A549 (cell line): ENCODE measurements at regions not wholly inside any gene's neighbourhood (a gene's known extent, or its start where the extent isn't known, plus 50 kb on each side); places are given as distances from the start of the nearest gene placed in this dataset.

Source experiments
- ATAC-seq, 2 experiments: fragments of 200-7000 bp in 1 of 2; fragments of >200 bp in 1 of 2; cut with Nextera tagmentation in 1 of 2; cut with Tn5 transposase in 1 of 2; 3 replicates each; pipeline versions ENCODE4 v1.8.0 to v1.9.1; 2018 to 2020; ENCODE audit warnings: mild to moderate bottlenecking in 1 of 2, moderate library complexity in 1 of 2
- CTCF ChIA-PET: fragments of 300-600 bp; sonication (Branson Sonifier 250); formaldehyde crosslinking; extraction: SDS; loops from one replicate; lab custom pipeline; 2021; ENCODE audit warnings: antibody characterized with exemption, inconsistent platforms; lab: Yijun Ruan, JAX
- POLR2A ChIA-PET: fragments of 350-600 bp; formaldehyde crosslinking; extraction: SDS; loops from one replicate; lab custom pipeline; 2021; ENCODE audit warnings: antibody characterized with exemption, inconsistent platforms; lab: Yijun Ruan, JAX
- DNase-seq, 2 experiments: peaks; one replicate each; pipeline versions ENCODE4 v3.0.0 to v3.0.0-alpha.2; 2011 to 2016; ENCODE audit warnings: low read depth in 1 of 2, low spot score in 1 of 2
- FAIRE-seq: peaks from 2 replicates; lab custom pipeline; 2011; peaks lifted over from hg19 to GRCh38; lab: Jason Lieb, UNC
- H3K27ac ChIP-seq, 2 experiments: fragments of >200 bp; sonication (Bioruptor Twin); formaldehyde crosslinking; 3 replicates each; pipeline ENCODE4 v1.5.1; 2016 to 2017
- H3K4me1 ChIP-seq: fragments of >200 bp; sonication (Bioruptor Twin); formaldehyde crosslinking; 3 replicates; pipeline ENCODE4 v1.6.1; 2016
- H3K4me2 ChIP-seq: fragments of >200 bp; sonication (Bioruptor Twin); formaldehyde crosslinking; 3 replicates; pipeline ENCODE4 v1.6.1; 2016
- H3K4me3 ChIP-seq: fragments of >200 bp; sonication (Bioruptor Twin); formaldehyde crosslinking; 3 replicates; pipeline ENCODE4 v1.5.1; 2016
- H3K9me3 ChIP-seq: fragments of >200 bp; sonication (Bioruptor Twin); formaldehyde crosslinking; 3 replicates; pipeline ENCODE4 v1.6.1; 2016
- ATOH8 ChIP-seq: fragments of 250-450 bp; sonication (Bioruptor Pico); IDR thresholded peaks from 2 replicates; pipeline ENCODE4 v1.5.0; 2020; ENCODE audit warnings: low read depth, mild to moderate bottlenecking, moderate library complexity
- BCL3 ChIP-seq: fragments of >200 bp; sonication (Bioruptor Twin); formaldehyde crosslinking; IDR thresholded peaks from 3 replicates; pipeline ENCODE4 v1.6.1; 2016
- CHD2 ChIP-seq: fragments of 150-350 bp; IDR thresholded peaks from 2 replicates; pipeline ENCODE4 v1.6.1; 2014; ENCODE audit warnings: low read length; ENCODE audit not compliant: partially characterized antibody
- CHD4 ChIP-seq: fragments of 200-600 bp; sonication (generic); IDR thresholded peaks from 2 replicates; pipeline ENCODE4 v1.6.1; 2016; ENCODE audit warnings: antibody characterized with exemption, mild to moderate bottlenecking, borderline replicate concordance
- E2F6 ChIP-seq: IDR thresholded peaks from 2 replicates; pipeline ENCODE4 v1.6.1; 2012; ENCODE audit warnings: low read depth, borderline replicate concordance
- EHF ChIP-seq: fragments of 250-450 bp; sonication (Bioruptor Pico); IDR thresholded peaks from 2 replicates; pipeline ENCODE4 v1.5.0; 2020; ENCODE audit warnings: mild to moderate bottlenecking
- EHMT2 ChIP-seq: fragments of 200-600 bp; sonication (generic); IDR thresholded peaks from 2 replicates; pipeline ENCODE4 v1.6.1; 2016; ENCODE audit warnings: antibody characterized with exemption, low read depth, mild to moderate bottlenecking, moderate library complexity
- ELK1 ChIP-seq: fragments of 150-350 bp; IDR thresholded peaks from 2 replicates; pipeline ENCODE4 v1.6.1; 2014; ENCODE audit warnings: low read depth, mild to moderate bottlenecking, low read length
- ESRRA ChIP-seq: fragments of 150-350 bp; IDR thresholded peaks from 2 replicates; pipeline ENCODE4 v1.6.1; 2014; ENCODE audit warnings: mild to moderate bottlenecking, low read length, borderline replicate concordance
- FOSL2 ChIP-seq, 2 experiments: fragments of 450-650 bp in 1 of 2; fragments of >200 bp in 1 of 2; sonication (Bioruptor Twin) in 1 of 2; formaldehyde crosslinking; IDR thresholded peaks; 2 replicates each; pipeline versions ENCODE4 v1.5.0 to v1.6.1; 2016 to 2020; ENCODE audit warnings: mild to moderate bottlenecking in 1 of 2, moderate library complexity in 1 of 2
- GATA3 ChIP-seq: IDR thresholded peaks from 2 replicates; pipeline ENCODE4 v1.6.1; 2012; ENCODE audit warnings: borderline replicate concordance
- HOXA7 ChIP-seq: fragments of 250-450 bp; sonication (Bioruptor Pico); IDR thresholded peaks from 2 replicates; pipeline ENCODE4 v1.5.0; 2020; ENCODE audit warnings: mild to moderate bottlenecking, moderate library complexity
- JUNB ChIP-seq: fragments of >200 bp; sonication (Bioruptor Twin); formaldehyde crosslinking; IDR thresholded peaks from 2 replicates; pipeline ENCODE4 v1.6.1; 2016
- KDM1A ChIP-seq: fragments of 200-600 bp; sonication (generic); IDR thresholded peaks from 2 replicates; pipeline ENCODE4 v1.6.1; 2016; ENCODE audit warnings: low read depth, mild to moderate bottlenecking
- KDM5A ChIP-seq: fragments of 200-600 bp; sonication (generic); IDR thresholded peaks from 2 replicates; pipeline ENCODE4 v1.6.1; 2016; ENCODE audit warnings: antibody characterized with exemption, mild to moderate bottlenecking
- MAX ChIP-seq: IDR thresholded peaks from 2 replicates; pipeline ENCODE4 v1.6.1; 2012
- MAZ ChIP-seq: fragments of 150-350 bp; IDR thresholded peaks from 2 replicates; pipeline ENCODE4 v1.6.1; 2014; ENCODE audit warnings: antibody characterized with exemption, low read depth, low read length, borderline replicate concordance
- MYC ChIP-seq: IDR thresholded peaks from 2 replicates; pipeline ENCODE4 v1.6.1; 2012; ENCODE audit warnings: mild to moderate bottlenecking, inconsistent platforms, low read length, improper control_type of control experiment, borderline replicate concordance
- NPAS2 ChIP-seq: fragments of 250-450 bp; sonication (Bioruptor Pico); IDR thresholded peaks from 2 replicates; pipeline ENCODE4 v1.8.0; 2022; ENCODE audit warnings: mild to moderate bottlenecking, moderate library complexity, borderline replicate concordance
- POLR2AphosphoS2 ChIP-seq: conservative IDR thresholded peaks from 2 replicates; pipeline ENCODE4 v1.6.1; 2012; ENCODE audit warnings: low read length, improper control_type of control experiment, inconsistent platforms
- SMC3 ChIP-seq: fragments of >200 bp; sonication (Bioruptor Twin); formaldehyde crosslinking; IDR thresholded peaks from 3 replicates; pipeline ENCODE4 v1.6.1; 2018; ENCODE audit warnings: inconsistent platforms
- TP53 ChIP-seq: fragments of 250-450 bp; sonication (Bioruptor Pico); IDR thresholded peaks from 2 replicates; pipeline ENCODE4 v1.5.0; 2021; ENCODE audit warnings: mild to moderate bottlenecking, moderate library complexity
- USF2 ChIP-seq: fragments of 450-650 bp; IDR thresholded peaks from 2 replicates; pipeline ENCODE4 v1.6.1; 2014; ENCODE audit warnings: antibody characterized with exemption
- ZC3H11A ChIP-seq: fragments of 450-650 bp; IDR thresholded peaks from 2 replicates; pipeline ENCODE4 v1.6.1; 2014; ENCODE audit warnings: antibody characterized with exemption, mild to moderate bottlenecking
- ZFP36 ChIP-seq: fragments of 450-650 bp; IDR thresholded peaks from 2 replicates; pipeline ENCODE4 v1.6.1; 2014; ENCODE audit warnings: borderline replicate concordance; ENCODE audit not compliant: partially characterized antibody
- ZNF302 ChIP-seq: fragments of 250-450 bp; sonication (Bioruptor Pico); IDR thresholded peaks from 2 replicates; pipeline ENCODE4 v1.9.0; 2021; ENCODE audit warnings: inconsistent platforms, mild to moderate bottlenecking, moderate library complexity
- ZSCAN20 ChIP-seq: fragments of 250-450 bp; sonication (Bioruptor Pico); IDR thresholded peaks from 2 replicates; pipeline ENCODE4 v1.8.0; 2022; ENCODE audit warnings: mild to moderate bottlenecking, moderate library complexity
- WGBS: methylation state at CpG from one replicate; pipeline ENCODE4 v1.1.6; 2017; ENCODE audit errors: missing lambda C conversion rate; 5-methylcytosine and 5-hydroxymethylcytosine counted together

GRCh38 chr17:5678171-5678570 lies 93.9 kb upstream of the NLRP1 start:
- Histone ChIP-seq H3K9me3 (0 out of 3 replicates have a peak, but pooled peaks cover 3% of the 10 kb centered on the region), H3K4me2 (no peak overlapping the region), H3K4me3 (no peak overlapping the region), H3K27ac (no peak overlapping the region), H3K4me1 (no peaks in the 10 kb centered on the region)
- WGBS, result under 1% methylated on average over 4 of the region's 4 CpGs
- TF ChIP-seq POLR2AphosphoS2, result no peak
- TF ChIP-seq SMC3, result no peak
- no peak for TF ChIP-seq USF2
- TF ChIP-seq EHMT2, result no peak
- TF ChIP-seq KDM5A, result no peak
- TF ChIP-seq JUNB, result no peak
- no peak for TF ChIP-seq FOSL2 (IDR thresholded peaks at IDR 0.05)
- no peak for TF ChIP-seq FOSL2 (CRISPR knock-in tag; IDR thresholded peaks at IDR 0.05)
- no peak for TF ChIP-seq ZSCAN20
- TF ChIP-seq MYC, result no peak
- no peak for TF ChIP-seq E2F6
- no peak for TF ChIP-seq ZC3H11A
- TF ChIP-seq CHD2, result no peak
- no peak for TF ChIP-seq EHF (CRISPR knock-in tag)
- FAIRE-seq (no peak), ATAC-seq (no peak), DNase-seq (no peak)
- POLR2A ChIA-PET, result no interaction called here
- CTCF ChIA-PET, result interaction anchor here (0.6 to 0.8 kb wide), 2 partner anchors 10 to 34 kb away, joined by 3 read pairs; no protein-coding TSS in a partner anchor

- no peak for DNase-seq
- no peaks in the 10 kb centered on the region for H3K4me1 ChIP-seq
- ChIA-PET POLR2A (no interaction called here), CTCF (no interaction called here)
- no peak overlapping the region for H3K4me2 ChIP-seq
- H3K9me3 ChIP-seq, result 0 out of 3 replicates have a peak, but pooled peaks cover 3% of the 10 kb centered on the region
- TF ChIP-seq ZFP36 (no peak), BCL3 (no peak), HOXA7 (CRISPR knock-in tag) (no peak), KDM5A (no peak), ATOH8 (CRISPR knock-in tag) (no peak), CHD4 (no peak), ESRRA (no peak)
- TF ChIP-seq, all 56 proteins: peak for 0
- ATAC-seq (no peak), FAIRE-seq (no peak)
- WGBS, result 0% methylated on average over 1 of the region's 1 CpG
- H3K4me3 ChIP-seq, result no peak overlapping the region
- no peak overlapping the region for H3K27ac ChIP-seq
Observed at GRCh38 chr17:5680766-5681165, 96.5 kb upstream of the NLRP1 start.

GRCh38 chr17:5683241-5683640 lies 98.9 kb upstream of the NLRP1 start:
- FAIRE-seq, result no peak
- H3K9me3 ChIP-seq, result 0 out of 3 replicates have a peak, but pooled peaks cover 3% of the 10 kb centered on the region
- TF ChIP-seq ELK1 (no peak), HOXA7 (CRISPR knock-in tag) (no peak), MAZ (no peak), MAX (no peak), ZNF302 (no peak), KDM1A (no peak), TP53 (no peak), GATA3 (no peak), NPAS2 (CRISPR knock-in tag) (no peak), USF2 (no peak)
- TF ChIP-seq, all 56 proteins: peak for 0
- POLR2A ChIA-PET, result no interaction called here
- DNase-seq (no peak), ATAC-seq (no peak)
- Histone ChIP-seq H3K4me2 (no peak overlapping the region), H3K4me3 (no peak overlapping the region), H3K4me1 (no peaks in the 10 kb centered on the region), H3K27ac (no peak overlapping the region)
- WGBS, result 2% methylated on average over 6 of the region's 6 CpGs
- CTCF ChIA-PET, result interaction anchor here (1.2 kb wide), 2 partner anchors 20 to 23 kb away, joined by 3 to 4 read pairs; no protein-coding TSS in a partner anchor
